Vagina (tissue), 2 donors: ENCODE measurements at regions not wholly inside any gene's neighbourhood (a gene's known extent, or its start where the extent isn't known, plus 50 kb on each side); places are given as distances from the start of the nearest gene placed in this dataset.

Experiments used
- CTCF ChIP-seq, 3 experiments: fragments of 450-650 bp in 2 of 3; fragments of 200-600 bp in 1 of 3; sonication (generic) in 1 of 3; IDR thresholded peaks; one replicate each; pipeline ENCODE4 v1.5.1; 2017 to 2019; ENCODE audit warnings: antibody characterized with exemption in 3 of 3, mild to moderate bottlenecking in 2 of 3, moderate library complexity in 2 of 3
- POLR2A ChIP-seq, 2 donors: fragments of 450-650 bp; IDR thresholded peaks; one replicate each; pipeline ENCODE4 v1.6.1; 2017; ENCODE audit warnings: antibody characterized with exemption in 2 of 2, mild to moderate bottlenecking in 2 of 2, moderate library complexity in 2 of 2
- POLR2AphosphoS5 ChIP-seq, 2 donors: sonication (generic); formaldehyde crosslinking; IDR thresholded peaks; one replicate each; pipeline ENCODE4 v1.9.0; 2017; ENCODE audit warnings: antibody characterized with exemption in 2 of 2, mild to moderate bottlenecking in 2 of 2, low read depth in 1 of 2; ENCODE audit not compliant: insufficient read depth in 1 of 2

- TF ChIP-seq CTCF (IDR thresholded peaks at IDR 0.05): no peak
- TF ChIP-seq POLR2A (IDR thresholded peaks at IDR 0.05): no peak
- no peak for TF ChIP-seq POLR2AphosphoS5 (IDR thresholded peaks at IDR 0.05; ENCODE audit: insufficient read depth in 1 of 2, low read depth in 1 of 2)
Observed at GRCh38 chr9:96078897-96079490, 203.5 kb downstream of the ERCC6L2 start.
